NCI-H748 (cell line): ENCODE measurements at regions not wholly inside any gene's neighbourhood (a gene's known extent, or its start where the extent isn't known, plus 50 kb on each side); places are given as distances from the start of the nearest gene placed in this dataset.
"Not testable (repeated sequence)": the region's sequence is repeated elsewhere in the genome, so short reads cannot be mapped to it uniquely, and the experiment has no call there.

Experiments
- DNase-seq: peaks from one replicate; lab custom pipeline; 2025; ENCODE audit not compliant: unreplicated experiment; lab: John Stamatoyannopoulos, UW

DNA sequence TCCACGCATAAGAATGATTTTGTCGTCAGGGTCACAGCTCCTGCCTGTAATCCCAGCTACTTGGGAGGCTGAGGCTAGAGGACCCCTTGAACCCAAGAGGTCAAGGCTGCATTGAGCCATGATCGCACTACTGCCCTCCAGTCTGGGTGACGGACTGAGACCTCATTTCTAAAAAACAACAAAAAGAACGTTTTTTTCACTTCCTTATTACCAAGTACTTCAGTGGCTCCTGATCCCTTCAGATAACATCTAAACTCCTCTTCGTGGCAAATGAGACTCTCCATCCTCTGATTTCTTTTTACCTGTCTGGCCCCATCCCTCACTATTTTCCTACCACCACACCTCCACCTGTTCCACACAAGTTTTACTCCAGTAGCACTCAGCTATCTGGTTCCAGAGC, 105.4 kb upstream of the TLK1 start:
- DNase-seq = no peak

DNA sequence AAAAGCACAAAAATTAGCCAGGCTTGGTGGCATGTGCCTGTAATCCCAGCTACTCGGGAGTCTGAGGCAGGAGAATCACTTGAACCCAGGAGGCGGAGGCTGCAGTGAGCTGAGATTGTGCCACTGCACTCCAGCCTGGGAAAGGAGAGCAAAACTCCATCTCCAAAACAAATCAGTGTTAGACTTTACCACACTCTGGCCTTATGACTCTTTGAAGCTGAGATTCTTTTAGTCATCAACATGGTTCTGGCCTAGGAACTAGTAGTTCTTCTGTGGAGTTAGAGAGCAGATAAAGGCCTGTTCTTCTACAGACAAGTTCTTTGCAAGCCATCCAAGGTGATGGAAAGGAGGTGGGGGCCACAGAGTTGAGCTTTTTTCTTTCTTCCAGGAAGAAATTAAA, 100.8 kb upstream of the TLK1 start:
- DNase-seq = not testable (repeated sequence)

DNA sequence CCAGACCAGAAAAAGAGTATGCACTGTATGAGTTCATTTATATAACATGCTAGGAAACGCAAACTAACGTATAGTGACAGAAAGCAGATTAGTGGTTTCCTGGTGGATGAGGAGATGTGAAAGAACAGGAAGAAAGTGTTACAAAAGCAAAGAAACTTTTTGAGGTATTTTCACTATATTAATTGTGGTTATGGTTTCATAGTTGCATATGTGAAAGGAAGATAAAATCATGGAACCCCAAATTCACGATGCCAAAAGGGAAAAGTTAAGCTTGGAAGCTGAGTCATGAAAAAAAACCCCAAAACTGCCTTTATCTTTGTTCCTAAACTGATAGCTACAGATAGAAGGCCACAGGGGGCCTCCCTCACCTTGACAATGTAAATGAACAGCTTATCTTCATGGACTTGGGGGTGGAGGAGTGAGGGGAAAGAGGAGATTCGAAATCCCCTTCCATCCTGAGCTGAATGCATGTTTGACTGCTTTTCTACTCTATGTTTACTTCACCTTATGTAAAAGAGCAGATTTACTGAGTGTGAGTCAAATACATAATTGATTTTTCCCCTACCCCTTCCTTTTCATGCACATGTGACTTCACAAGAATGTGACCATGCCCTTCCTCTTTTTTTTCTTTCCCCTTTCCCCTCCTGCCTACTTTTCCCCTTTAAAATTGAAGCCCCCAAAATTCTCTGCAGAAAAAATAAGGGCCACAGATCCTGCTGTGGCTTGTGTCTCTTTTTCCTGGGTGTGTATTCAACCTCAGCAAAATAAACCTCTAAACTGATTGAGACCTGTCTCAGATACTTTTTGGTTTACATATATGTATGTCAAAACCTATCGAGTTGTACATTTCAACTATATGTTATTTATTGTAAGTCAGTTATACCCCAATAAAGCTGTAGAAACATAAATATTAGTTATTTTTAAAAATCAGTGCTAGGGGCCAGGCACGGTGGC, 100.1 kb upstream of the TLK1 start:
- no peak for DNase-seq

GRCh38 chr2:171254666-171255065, 94.0 kb upstream of the TLK1 start:
- no peak for DNase-seq

DNA sequence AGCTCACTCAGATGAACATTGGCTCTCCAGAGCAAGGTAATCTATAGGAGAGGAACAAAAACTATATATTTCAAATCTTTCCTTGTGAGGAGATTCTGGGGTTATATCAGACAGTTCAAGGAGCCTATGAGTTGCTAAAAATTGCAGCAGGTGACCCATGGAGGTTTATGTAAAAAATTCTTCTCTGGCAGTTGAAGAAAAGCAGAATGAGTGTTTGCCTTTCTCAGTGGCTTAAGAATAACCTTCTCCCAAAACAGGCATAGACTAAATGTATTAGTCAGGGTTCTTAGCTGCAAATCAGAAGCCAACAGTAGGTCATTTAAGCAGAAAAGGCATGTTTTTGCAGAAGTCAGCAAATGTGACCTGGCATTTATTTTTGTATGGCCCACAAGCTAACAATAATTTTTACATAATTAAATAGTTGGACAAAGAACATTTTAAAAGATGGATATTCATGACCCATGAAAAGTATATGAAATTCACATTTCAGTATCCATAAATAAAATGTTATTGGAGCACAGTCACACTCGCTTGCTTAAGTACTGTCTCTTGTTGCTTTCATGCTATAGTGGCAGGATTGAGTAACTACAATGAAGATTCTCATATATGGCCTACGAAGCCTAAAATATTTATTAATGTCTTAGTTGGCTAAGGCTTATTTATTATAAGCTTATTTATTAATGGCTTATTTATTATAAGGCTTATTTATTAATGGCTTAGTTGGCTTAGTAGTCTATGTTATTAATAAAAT, 93.4 kb upstream of the TLK1 start:
- DNase-seq = no peak

GRCh38 chr2:171253279-171253678, 92.6 kb upstream of the TLK1 start:
- DNase-seq = no peak

GRCh38 chr2:171249689-171250088, 89.0 kb upstream of the TLK1 start:
- DNase-seq = no peak

DNA sequence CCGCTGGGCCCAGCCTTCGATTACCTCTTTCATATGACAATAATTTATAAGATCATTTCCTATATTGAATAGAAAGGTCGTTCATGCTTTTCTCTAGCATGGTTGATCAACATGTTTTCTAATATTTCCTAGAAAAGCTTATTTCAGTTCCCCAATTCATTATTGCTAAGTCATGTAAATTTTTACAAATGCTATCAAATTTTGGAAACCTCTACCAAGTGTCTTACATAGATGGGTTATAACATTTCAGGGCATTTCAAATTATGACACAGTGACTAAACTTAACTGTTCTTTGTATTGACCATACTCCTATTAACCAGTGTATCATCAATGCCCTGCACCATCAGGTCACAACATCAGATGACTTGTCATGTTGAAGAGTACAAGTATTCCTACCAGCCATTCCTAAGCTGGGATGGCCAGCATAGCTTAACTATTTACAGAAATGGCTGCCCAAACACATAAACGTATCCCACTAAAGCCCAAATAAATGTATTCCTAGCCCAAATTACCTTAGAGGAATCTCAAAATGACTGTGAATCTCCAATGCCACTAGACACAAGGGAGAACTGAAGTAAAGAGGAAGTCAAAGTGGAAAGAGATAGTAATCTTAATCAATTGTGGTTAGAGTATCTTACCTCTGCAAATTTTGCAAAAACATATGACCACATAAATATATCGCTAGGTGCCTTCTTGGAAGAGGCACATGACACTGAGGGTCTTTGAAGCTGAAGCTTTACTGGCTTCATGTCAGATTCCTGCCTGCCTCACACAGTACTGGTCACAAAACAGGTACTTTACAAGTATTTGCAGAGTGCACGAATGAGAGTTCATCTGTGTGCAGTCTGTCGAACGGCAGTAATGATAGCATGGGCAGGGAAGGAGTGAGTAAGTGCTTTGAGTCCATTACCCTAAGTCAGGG, 87.3 kb upstream of the TLK1 start:
- DNase-seq = no peak

DNA sequence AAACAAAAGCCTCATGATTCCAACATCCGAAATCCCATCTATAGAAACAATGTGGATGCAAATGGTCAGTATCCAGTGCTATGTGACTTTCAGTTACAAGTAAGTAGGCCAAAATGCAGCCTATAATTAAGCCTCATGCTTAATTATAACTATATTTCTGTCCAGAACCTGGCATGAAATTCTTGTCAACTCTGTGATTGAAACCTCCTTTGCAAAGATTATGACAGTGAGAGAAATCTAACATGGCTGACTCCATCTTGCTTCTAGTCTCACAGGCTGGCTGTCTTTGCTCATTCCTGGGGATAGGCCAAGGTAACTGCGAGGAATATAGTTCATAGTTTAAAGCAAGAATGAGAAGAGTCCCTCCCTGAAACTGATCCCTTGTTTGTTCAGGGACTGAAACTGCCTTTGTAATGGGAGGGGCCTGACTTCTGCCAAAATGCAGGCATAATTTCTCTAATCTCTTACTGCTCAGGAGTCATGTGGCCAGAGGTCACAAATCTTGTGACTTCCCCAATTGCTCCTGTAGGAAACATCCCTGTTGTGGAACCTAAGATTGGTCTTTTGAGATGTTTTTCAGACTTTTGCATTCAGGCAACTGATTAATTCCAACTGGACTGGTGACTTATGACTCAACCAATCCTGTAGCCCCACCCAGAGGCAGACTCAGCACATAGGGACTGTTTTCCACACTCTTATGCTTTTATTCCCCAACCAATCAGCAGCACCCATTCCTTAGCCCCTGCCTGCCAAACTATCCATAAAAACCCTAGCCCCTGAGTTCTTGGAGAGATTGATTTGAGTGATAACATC, 84.5 kb upstream of the TLK1 start:
- no peak for DNase-seq

GRCh38 chr2:171244466-171244969, 83.8 kb upstream of the TLK1 start:
- no peak for DNase-seq

DNA sequence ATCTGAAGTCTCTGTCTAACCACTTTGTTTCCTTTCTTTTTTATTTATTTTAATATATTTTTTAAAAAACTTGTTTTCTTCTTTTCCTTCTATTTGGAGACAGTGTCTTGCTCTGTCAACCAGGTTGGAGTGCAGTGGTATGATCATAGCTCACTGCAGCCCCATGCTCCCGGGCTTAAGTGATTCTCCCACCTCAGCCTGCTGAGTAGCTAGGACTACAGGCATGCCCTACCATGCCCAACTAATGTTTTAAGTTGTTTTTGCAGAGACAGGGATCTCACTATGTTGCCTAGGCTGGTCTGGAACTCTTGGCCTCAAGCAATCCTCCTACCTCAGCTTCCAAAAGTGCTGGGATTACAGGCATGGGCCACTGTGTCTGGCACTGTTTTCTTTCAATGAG, 81.1 kb upstream of the TLK1 start:
- DNase-seq = no peak

DNA sequence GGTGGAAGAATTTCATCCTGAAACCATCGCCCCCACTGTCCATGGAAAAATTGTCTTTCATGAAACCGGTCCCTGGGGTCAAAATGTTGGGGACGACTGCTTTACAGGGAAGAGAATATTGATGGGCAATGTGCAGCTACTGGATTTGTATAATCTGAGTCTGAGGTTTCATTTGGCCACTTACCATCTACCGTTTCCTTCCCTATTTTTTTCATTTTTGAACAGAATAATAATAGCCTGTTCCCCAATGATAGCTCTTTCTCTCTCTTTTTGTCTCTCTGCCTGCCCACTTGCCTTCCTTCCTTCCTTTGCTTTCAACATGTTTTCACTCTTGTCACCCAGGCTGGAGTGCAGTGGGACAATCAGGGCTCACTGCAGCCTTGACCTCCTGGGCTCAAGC, 78.3 kb upstream of the TLK1 start:
- no peak for DNase-seq

- no peak for DNase-seq
These were observed 77.2 kb upstream of the TLK1 start for GRCh38 chr2:171237751-171238505.

GRCh38 chr2:171235262-171235881, 74.7 kb upstream of the TLK1 start:
- DNase-seq = no peak

DNA sequence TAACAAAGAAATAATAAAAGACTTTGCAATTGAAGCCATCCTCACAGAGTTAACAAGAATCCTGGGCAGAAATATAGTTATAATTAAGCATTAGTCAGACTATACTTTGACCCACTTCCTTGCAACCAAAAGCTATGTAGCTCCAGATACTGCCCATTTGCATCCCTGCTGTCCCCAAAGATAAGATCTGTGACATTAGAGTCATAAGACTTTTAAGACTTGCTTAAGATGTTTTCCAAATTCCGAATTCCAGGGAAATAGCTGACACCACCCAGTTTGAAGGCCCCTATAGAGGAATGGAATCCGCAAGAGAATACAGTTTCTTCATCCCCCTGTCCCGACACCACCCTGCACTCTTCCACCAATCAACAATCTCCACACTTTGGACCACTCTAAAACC, 69.5 kb upstream of the TLK1 start:
- DNase-seq = no peak

GRCh38 chr2:171228826-171229225, 68.1 kb upstream of the TLK1 start:
- no peak for DNase-seq

- no peak for DNase-seq
These were observed 66.5 kb upstream of the TLK1 start for GRCh38 chr2:171227066-171227782.

DNA sequence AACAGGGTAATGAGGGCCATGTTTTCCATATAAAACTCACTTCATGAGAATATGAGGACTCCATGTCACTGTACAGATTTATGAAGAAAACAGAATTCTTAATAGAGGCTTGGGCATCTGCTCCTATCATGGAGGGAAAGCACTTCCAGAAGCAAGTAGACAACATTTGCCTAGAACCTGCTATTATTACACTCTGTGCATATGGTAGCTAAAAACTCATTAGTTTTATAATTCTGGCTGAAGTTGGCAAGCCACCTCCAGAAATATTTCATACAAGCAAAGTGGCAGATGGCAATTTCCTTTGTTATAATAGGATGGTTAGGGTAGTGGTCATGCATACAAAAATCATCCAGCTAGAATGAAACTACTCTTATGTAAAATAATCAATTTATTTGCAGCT, 65.8 kb upstream of the TLK1 start:
- DNase-seq = no peak
